B cell (primary cell): ENCODE measurements at regions not wholly inside any gene's neighbourhood (a gene's known extent, or its start where the extent isn't known, plus 50 kb on each side); places are given as distances from the start of the nearest gene placed in this dataset.

ENCODE experiments used
- CTCF ChIP-seq: fragments of 200-600 bp; IDR thresholded peaks from one replicate; pipeline ENCODE4 v1.8.0; 2022; ENCODE audit warnings: antibody characterized with exemption, mild to moderate bottlenecking
- EZH2 ChIP-seq: IDR thresholded peaks from 2 replicates; pipeline ENCODE4 v1.6.1; 2012; ENCODE audit warnings: borderline replicate concordance, low read depth, mild to moderate bottlenecking, moderate library complexity, low read length; ENCODE audit not compliant: insufficient read depth, poor library complexity, severe bottlenecking

DNA sequence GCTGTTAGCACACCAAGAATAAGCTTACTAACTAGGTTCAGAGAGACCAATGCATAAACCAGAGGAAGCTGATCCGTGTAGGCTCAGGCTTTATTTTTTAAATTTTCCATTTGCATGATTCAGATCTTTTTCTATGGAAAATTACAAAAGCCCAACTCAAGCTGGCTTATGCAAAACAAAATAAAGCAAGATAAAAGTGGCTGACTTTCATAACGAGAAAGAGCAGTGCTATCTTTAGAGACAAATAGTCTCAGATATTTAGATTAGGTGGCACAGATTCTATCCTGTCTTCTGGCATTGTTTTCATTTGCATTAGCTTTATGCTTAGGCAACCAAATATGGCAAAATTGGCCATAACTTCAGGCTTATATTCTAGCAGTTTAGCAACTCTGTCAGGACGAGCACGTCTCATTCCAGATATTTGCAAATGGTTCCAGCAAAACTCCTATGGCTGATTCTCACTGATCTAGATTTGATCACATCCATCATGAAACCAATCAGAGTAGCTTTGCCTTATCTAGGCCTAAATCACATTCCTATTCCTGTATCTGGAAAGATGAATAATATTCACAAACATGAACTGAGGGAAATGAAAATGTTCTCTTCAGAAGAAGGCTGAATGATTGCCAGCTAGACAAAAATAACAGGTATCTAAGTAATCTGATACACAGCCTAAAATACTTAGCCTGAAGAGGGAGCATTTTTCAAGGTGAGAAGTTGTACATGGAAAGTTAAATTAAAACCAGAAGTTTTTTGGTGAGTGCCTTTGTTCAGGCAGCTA lies 216.4 kb upstream of the DPPA4 start:
- TF ChIP-seq CTCF (no peak), EZH2 (no peak)
